AG04450 (cell line): ENCODE measurements at regions not wholly inside any gene's neighbourhood (a gene's known extent, or its start where the extent isn't known, plus 50 kb on each side); places are given as distances from the start of the nearest gene placed in this dataset.

Source experiments
- CTCF ChIA-PET: fragments of 300-600, 350-600 bp; formaldehyde crosslinking; extraction: SDS; loops from one replicate; lab custom pipeline; 2022; ENCODE audit warnings: antibody characterized with exemption, inconsistent platforms; lab: Charles Lee
- POLR2A ChIA-PET: fragments of 350-600 bp; formaldehyde crosslinking; extraction: SDS; loops from one replicate; lab custom pipeline; 2021; ENCODE audit warnings: antibody characterized with exemption, inconsistent platforms; lab: Yijun Ruan, JAX
- DNase-seq: peaks from one replicate; pipeline ENCODE4 v3.0.0-alpha.2; 2011; ENCODE audit warnings: low read depth, low spot score
- H3K27ac ChIP-seq: one replicate; pipeline ENCODE4 v1.5.1; 2012; ENCODE audit warnings: low read depth, low read length, control low read depth
- H3K27me3 ChIP-seq: one replicate; pipeline ENCODE4 v1.6.0; 2012; ENCODE audit warnings: low read length; ENCODE audit not compliant: control insufficient read depth, insufficient read depth
- H3K4me3 ChIP-seq: 2 replicates; pipeline ENCODE4 v1.5.1; 2011; ENCODE audit warnings: mild to moderate bottlenecking, low read depth, low read length, control low read depth
- H3K9me3 ChIP-seq: 2 replicates; pipeline ENCODE4 v1.5.1; 2012; ENCODE audit warnings: low read length; ENCODE audit not compliant: control insufficient read depth, insufficient read depth
- TF ChIP-seq, protein P1 (sequence below): IDR thresholded peaks from 2 replicates; pipeline ENCODE4 v1.5.1; 2011; ENCODE audit warnings: low read depth, low read length, control low read depth, inconsistent platforms

DNA sequence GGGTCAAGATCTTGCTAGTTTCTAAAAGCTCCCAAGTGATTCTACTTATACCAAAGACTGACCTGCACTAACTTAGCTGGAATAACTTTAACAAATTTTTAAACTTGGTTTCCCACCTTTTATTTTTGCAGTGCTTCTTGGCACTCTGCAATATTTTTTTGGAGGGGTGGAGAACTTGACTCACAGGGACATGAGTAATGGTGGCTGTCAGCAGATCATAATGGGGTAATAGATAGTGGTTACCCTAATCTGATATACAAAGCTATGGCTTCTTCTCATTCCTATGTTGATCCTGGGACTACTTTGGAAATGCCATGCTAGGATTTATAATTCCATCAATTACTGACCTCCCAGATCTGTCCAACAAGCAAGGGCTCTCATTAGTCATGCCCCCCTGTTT, 295.7 kb downstream of the GPAT3 start:
- CTCF ChIA-PET = no interaction called here
- Histone ChIP-seq H3K9me3 (no peaks in the 10 kb centered on the region), H3K27me3 (no peaks in the 10 kb centered on the region), H3K4me3 (no peak overlapping the region), H3K27ac (no peak overlapping the region)
- POLR2A ChIA-PET = no interaction called here
- DNase-seq = no peak
- TF ChIP-seq, protein P1, sequence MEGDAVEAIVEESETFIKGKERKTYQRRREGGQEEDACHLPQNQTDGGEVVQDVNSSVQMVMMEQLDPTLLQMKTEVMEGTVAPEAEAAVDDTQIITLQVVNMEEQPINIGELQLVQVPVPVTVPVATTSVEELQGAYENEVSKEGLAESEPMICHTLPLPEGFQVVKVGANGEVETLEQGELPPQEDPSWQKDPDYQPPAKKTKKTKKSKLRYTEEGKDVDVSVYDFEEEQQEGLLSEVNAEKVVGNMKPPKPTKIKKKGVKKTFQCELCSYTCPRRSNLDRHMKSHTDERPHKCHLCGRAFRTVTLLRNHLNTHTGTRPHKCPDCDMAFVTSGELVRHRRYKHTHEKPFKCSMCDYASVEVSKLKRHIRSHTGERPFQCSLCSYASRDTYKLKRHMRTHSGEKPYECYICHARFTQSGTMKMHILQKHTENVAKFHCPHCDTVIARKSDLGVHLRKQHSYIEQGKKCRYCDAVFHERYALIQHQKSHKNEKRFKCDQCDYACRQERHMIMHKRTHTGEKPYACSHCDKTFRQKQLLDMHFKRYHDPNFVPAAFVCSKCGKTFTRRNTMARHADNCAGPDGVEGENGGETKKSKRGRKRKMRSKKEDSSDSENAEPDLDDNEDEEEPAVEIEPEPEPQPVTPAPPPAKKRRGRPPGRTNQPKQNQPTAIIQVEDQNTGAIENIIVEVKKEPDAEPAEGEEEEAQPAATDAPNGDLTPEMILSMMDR = no peak

DNA sequence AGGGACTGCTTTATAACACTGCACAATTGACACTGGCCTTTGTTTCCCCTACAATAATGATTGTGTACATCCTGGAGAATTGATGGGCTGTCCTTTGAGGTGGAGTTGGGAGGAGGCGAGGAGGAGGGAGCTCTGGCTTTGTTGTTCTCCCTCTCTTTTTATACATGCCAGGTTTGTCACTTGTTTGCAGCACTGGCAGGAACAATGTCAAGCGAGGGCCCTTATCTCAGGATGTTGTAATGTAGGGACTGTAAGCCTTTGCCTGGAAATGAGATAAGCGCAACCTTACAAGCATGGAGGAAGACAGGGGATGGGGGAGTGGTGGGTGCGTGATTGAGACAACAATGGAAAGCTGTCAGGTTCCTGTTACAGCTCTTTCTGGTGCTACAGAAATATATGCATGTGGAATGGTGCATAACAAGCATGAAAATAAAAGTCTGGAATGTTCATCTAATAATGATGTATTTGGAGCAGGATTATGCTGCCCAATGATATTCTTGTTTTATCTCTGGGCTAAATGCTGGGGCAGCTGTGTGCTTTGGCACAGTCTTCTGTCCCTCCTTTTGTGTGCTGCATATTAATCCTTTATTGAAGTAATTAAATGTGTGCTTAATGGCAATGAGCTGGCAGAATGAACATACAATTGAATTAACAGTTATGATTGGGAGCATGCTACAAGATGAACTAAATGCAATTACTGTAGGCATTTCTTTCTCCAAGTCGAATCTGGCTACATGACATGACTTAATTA, 294.4 kb downstream of the GPAT3 start:
- TF ChIP-seq, protein P1 = no peak
- Histone ChIP-seq H3K27me3 (no peaks in the 10 kb centered on the region), H3K27ac (no peak overlapping the region), H3K9me3 (no peaks in the 10 kb centered on the region), H3K4me3 (no peak overlapping the region)
- ChIA-PET POLR2A (no interaction called here), CTCF (no interaction called here)
- no peak for DNase-seq

- DNase-seq = no peak
- CTCF ChIA-PET = interaction anchor here (0.6 to 1.2 kb wide), 2 partner anchors 57 to 623 kb away, joined by 3 to 4 read pairs; no protein-coding TSS in a partner anchor
- no peaks in the 10 kb centered on the region for H3K27me3 ChIP-seq
- no peak overlapping the region for H3K27ac ChIP-seq
- H3K9me3 ChIP-seq = no peaks in the 10 kb centered on the region
- no peak overlapping the region for H3K4me3 ChIP-seq
- POLR2A ChIA-PET = no interaction called here
- TF ChIP-seq, protein P1 = no peak
Observed at GRCh38 chr4:83828601-83829000, 292.7 kb downstream of the GPAT3 start.

- no peak for DNase-seq
- POLR2A ChIA-PET = no interaction called here
- H3K4me3 ChIP-seq = no peak overlapping the region
- CTCF ChIA-PET = no interaction called here
- TF ChIP-seq, protein P1 = no peak
- no peaks in the 10 kb centered on the region for H3K27me3 ChIP-seq
- H3K9me3 ChIP-seq = no peaks in the 10 kb centered on the region
- no peak overlapping the region for H3K27ac ChIP-seq
Observed at GRCh38 chr4:83821493-83821892, 285.6 kb downstream of the GPAT3 start.

GRCh38 chr4:83819582-83819981, 283.7 kb downstream of the GPAT3 start:
- POLR2A ChIA-PET = no interaction called here
- TF ChIP-seq, protein P1 = no peak
- Histone ChIP-seq H3K4me3 (no peak overlapping the region), H3K27ac (no peak overlapping the region), H3K9me3 (no peaks in the 10 kb centered on the region), H3K27me3 (no peaks in the 10 kb centered on the region)
- no peak for DNase-seq
- CTCF ChIA-PET = no interaction called here
